VCaP (cell line): ENCODE measurements at regions not wholly inside any gene's neighbourhood (a gene's known extent, or its start where the extent isn't known, plus 50 kb on each side); places are given as distances from the start of the nearest gene placed in this dataset.

Experiments used
- H3K27ac ChIP-seq: fragments of 450-650 bp; 2 replicates; pipeline ENCODE4 v1.5.1; 2017
- CTCF ChIP-seq: fragments of 450-650 bp; conservative IDR thresholded peaks from 2 replicates; pipeline ENCODE4 v1.5.1; 2017; ENCODE audit warnings: mild to moderate bottlenecking, moderate library complexity

GRCh38 chr1:30812076-30812475, 54.5 kb upstream of the LAPTM5 start:
- H3K27ac ChIP-seq, result no peak overlapping the region
- TF ChIP-seq CTCF, result no peak

- no peak overlapping the region for H3K27ac ChIP-seq
- TF ChIP-seq CTCF, result no peak
These were observed 53.6 kb upstream of the LAPTM5 start for GRCh38 chr1:30811187-30811586.

- no peak for TF ChIP-seq CTCF
- H3K27ac ChIP-seq, result no peak overlapping the region
These were observed 53.0 kb upstream of the LAPTM5 start for GRCh38 chr1:30810416-30811080.

GRCh38 chr1:30809514-30810263, 52.1 kb upstream of the LAPTM5 start:
- TF ChIP-seq CTCF, result no peak
- H3K27ac ChIP-seq, result no peak overlapping the region

GRCh38 chr1:30808067-30808662, 50.6 kb upstream of the LAPTM5 start:
- H3K27ac ChIP-seq, result no peak overlapping the region

GRCh38 chr1:30807318-30808066, 49.9 kb upstream of the LAPTM5 start:
- TF ChIP-seq CTCF, result no peak

More at GRCh38 chr1:30808067-30808662, 50.6 kb upstream of the LAPTM5 start:
- no peak for TF ChIP-seq CTCF

More at GRCh38 chr1:30807318-30808066, 49.9 kb upstream of the LAPTM5 start:
- H3K27ac ChIP-seq, result peak overlapping the region; percentile 28
